ENCODE measurements at regions not wholly inside any gene's neighbourhood (a gene's known extent, or its start where the extent isn't known, plus 50 kb on each side); places are given as distances from the start of the nearest gene placed in this dataset.

GRCh38 chr20:17171746-17172280 lies 55.0 kb upstream of the PCSK2 start:
- Mint-ChIP-seq H3K9me3 (no peaks in the 10 kb centered on the region), H3K27ac (no peak overlapping the region), H3K4me3 (no peak overlapping the region), H3K4me1 (no peaks in the 10 kb centered on the region), H3K36me3 (ENCODE audit: low read depth) (no peaks in the 10 kb centered on the region), H3K27me3 (no peaks in the 10 kb centered on the region)
- DNase-seq (no peak), ATAC-seq (no peak)

- H3K4me3 Mint-ChIP-seq: no peak overlapping the region
- DNase-seq (no peak), ATAC-seq (no peak)
- peaks cover 1% of the 10 kb centered on the region for H3K27me3 Mint-ChIP-seq
- H3K4me1 Mint-ChIP-seq: no peaks in the 10 kb centered on the region
- H3K27ac Mint-ChIP-seq: no peak overlapping the region
- no peaks in the 10 kb centered on the region for H3K36me3 Mint-ChIP-seq (ENCODE audit: low read depth)
- no peaks in the 10 kb centered on the region for H3K9me3 Mint-ChIP-seq
Observed at GRCh38 chr20:17172836-17173516, 53.9 kb upstream of the PCSK2 start.
